ENCODE measurements at regions not wholly inside any gene's neighbourhood (a gene's known extent, or its start where the extent isn't known, plus 50 kb on each side); places are given as distances from the start of the nearest gene placed in this dataset.
"Not testable (repeated sequence)": the region's sequence is repeated elsewhere in the genome, so short reads cannot be mapped to it uniquely, and the experiment has no call there.

DNA sequence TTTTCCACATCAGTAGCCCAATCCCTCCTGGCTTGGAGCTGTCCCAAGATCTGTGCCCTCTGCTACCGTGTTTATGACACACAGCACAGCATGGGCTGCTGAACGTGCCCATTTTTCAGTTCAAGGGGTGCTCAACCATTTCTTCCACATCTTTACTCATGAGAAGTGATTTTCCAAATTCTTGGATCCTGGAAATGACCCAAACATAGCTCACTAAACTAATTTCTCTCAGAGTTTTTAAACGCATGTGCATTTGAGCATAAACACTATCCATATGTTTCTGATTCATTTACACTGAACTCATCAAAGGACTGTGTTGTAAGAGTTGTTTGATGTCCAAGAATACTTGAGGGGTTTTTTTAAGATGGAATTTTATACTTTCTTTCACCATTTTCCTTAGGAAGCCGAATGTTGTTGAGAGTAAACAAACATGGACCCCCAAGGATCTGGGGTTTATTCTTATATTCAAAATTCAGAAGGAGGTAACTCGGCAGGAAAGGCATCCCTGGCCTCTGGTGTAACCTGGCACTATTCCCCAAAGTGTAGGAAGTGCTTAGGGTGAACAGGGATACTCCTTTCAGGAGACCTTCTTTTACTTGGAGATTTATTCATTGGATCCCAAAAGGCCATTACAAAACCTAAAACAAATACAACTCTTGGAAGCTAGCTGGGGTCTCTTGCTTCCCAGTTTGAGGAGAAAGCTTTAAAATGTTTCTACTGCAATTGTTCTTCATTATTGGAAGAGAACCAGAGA lies 215.0 kb downstream of the BMP4 start:
- DNase-seq, result no peak

DNA sequence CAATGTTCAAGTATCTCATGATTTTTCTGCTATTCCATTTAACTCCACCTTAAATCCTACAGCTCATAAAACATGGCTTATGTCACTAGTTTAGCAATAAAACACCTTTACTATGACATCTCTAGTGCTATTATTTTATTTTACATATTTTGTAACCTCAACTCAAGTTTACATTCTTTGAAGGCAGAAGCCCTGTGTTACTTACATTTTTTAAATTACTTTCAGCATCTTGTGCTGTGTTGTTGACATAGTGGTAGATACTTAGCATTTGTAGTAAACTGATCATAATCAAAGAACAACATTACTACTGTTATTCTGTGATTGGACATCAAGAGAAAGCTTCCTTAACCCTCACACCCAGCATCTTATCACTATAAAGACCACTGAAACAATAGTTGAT lies 216.1 kb downstream of the BMP4 start:
- DNase-seq, result no peak

DNA sequence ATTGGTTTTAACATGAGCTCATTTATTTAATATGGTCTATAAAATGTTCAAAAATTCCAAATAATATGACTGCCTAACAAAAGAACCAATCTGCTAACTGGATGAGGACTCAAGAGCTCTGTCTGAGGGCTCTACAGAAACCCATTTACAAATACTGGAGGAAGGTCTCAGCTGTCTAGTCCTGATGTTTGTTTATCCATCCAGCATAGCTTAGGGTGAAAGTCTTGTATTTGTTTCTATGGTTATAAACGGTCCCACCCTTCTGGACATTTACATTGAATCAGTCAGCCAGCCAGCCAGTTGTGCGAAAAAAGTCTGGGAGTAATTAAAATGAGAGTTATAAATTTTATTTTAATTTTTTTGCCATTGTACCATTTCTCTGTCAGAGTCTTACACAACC lies 220.7 kb downstream of the BMP4 start:
- no peak for DNase-seq

DNA sequence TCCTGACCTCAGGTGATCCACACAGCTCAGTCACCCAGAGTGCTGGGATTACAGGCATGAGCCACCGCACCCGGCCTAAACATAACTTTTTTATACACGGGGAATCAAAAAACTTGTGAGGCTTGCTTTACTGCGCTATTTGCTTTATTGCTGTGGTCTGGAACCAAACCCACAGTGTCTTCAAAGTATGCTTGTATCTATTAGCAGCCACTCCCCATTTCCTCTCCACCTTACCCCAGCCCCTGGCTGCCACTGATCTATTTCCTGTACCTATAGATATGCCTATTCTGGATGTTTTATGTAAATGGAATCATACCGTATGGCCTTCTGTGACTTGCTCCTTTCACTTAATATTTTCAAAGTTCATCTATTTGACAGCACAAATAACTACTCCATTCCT lies 233.4 kb downstream of the BMP4 start:
- DNase-seq, result no peak

DNA sequence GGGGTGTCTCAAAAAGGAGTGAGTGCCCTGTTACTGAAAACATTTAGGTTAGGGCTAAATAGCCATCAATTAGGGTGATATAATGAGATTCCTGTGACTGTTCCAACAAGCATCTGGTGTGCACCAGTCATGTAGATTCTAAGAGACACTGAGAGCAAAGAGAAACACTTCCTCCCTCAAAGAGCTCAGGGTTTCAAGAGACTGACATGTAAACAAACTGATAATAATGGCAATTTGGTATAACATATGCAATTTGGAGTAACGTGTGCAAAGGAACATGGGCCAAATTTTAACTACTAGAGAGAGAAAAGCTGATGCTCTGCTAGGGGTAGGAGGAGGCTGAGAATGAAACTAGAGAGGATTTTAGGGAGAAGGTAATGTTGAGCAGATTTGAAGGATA lies 237.1 kb downstream of the BMP4 start:
- DNase-seq, result no peak

DNA sequence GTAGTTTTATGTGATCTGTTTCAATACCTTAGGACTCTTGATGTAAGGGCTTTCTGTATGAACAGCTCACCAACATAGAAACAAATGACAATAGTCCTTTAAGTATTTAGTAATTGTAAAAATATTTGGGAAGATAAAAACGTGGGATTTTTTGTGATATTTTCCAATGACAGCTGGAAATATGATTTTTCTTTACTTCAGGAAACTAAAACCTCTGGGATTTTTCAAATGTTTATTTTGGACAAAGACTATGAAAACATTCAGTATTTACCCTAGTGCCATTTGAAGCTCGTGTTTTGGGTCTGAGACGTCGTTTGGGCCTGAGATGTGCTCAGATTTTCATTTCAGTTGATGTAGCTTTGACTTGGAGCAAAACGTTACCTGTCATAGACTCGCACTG lies 240.0 kb downstream of the BMP4 start:
- DNase-seq, result no peak

DNA sequence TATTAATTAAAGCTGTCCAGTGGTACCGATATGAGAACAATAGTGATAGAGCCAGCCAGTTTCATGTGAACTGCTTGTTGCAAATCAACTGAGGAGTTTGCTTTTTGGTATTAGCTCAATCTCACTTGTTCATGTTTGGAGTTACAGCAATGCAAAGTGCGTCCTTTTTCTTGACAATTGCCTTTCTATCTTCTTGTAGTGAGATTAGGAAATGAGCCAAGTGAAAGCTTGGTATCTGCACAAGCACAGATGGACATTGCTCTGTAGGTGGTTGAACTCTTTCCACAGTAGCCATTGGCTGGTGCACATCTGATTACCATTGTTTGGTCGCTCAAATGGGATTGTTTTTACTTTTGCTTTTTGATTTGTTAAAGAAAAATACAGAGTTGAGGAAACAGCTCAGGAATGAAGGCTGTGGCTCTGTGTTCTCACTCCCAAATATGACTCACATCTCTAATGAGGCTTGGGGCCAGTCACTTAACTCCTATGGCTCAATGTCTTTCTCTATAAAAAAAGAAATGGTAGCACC lies 241.4 kb downstream of the BMP4 start:
- no peak for DNase-seq

DNA sequence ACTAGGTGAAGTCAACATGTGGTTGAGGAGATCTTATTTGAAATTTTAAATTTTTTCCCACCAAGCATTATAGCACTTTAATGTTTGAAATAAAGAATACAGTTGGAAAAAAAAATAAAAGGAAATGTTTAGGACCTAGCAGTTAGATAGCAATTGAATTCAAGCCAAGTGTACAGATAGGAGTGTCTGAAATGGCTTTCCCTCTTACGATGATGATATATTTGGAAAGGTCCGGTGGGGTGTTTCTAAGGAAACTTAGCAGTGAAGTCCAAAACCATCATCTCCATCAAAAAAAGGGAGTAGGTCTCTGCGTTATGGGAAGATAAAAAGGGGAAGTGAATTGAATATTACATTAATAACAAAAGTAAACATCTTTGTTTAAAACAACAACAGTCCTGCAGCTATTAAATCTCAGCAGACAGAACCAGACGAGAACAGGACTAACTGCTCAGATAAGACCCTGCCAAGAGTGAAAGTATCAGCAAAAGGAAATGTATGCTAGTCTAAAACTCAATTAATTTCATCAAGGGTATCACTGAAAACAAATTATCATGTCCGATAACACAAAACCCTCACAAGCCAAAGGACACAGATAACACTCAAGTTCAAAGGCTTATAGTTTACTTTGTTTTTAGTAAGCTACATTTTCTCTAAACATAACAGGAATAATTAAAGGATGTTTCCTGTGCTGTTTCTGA lies 242.0 kb downstream of the BMP4 start:
- no peak for DNase-seq

DNA sequence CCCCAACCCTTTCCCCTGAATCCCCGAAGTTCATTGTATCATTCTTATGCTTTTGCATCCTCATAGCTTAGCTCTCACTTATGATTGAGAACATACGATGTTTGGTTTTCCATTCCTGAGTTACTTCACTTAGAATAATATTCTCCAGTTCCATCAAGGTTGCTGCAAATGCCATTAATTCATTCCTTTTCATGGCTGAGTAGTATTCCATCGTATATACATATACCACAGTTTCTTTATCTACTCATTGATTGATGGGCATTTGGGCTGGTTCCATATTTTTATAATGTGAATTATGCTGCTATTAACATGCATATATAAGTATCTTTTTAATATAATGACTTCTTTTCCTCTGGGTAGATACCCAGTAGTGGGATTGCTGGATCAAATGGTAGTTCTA lies 243.7 kb downstream of the BMP4 start:
- not testable (repeated sequence) for DNase-seq

DNA sequence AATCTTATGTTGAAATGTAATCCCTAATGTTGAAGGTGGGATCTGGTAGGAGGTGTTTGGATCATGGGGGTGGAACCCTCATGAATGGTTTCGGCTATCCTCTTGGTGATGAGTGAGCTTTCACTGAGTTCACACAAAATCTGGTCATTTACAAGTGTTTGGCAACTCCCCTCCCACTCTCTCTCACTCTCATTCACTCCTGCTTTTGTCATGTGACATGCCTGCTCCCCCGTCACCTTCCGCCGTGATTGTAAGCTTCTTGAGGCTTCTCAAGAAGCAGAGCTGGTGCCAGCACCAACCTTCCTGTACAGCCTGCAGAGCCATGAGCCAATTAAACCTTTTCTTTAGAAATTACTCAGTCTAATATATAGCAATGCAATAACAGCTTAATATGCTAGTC lies 245.4 kb downstream of the BMP4 start:
- DNase-seq, result no peak

DNA sequence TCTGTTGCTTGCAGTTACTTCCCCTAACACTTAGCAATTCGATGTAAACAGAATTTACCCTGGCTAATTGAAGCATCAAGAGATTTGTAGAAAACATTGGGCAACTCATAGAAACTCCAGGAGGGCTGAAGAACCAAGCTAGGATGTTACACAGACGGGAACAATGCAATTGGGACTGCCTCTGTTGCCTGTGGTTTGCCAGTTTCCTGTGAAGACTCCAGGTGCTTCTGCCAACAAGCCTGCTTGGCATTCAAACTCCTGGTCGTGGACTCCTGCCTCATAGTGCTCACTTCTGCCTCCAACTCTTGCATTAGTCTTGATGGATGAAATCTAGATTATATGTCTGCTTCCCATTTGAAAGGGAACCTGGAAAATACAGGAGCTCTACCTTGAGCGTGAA lies 246.0 kb downstream of the BMP4 start:
- no peak for DNase-seq

DNA sequence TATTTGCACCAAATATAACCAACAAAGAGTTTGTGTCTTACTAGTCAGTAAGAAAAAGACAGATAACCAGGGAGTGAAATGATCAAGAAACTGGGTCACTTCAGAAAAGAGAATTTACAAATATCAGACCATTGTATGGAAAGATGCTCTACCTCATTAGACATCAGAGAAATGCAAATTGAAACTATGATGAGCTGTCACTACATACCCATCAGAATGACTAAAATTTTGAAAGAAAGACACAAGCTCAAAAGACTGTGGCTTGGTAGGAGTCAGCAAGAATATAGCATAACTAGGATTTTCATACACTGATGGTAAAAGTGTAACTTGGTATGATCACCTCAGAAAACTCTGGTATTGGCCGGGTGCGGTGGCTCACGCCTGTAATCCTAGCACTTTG lies 247.2 kb downstream of the BMP4 start:
- DNase-seq, result no peak

DNA sequence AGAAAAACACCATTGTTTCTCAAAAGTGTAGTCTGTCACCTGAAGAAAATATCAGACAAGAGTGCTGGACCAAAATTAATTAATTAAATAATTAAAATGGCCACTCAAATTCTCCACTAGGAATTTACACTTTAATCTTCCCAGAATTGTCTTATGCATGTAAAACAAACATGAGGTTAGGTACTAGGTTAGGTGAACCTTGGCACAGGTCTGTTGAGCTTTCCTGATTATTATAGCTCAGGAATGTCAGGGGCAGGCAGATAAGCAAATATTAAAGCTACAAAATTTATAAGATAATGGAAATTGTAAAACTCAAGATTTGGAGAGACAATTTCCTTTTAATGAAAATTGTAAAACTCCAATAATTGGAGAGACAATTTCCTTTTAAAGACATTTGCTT lies 253.2 kb downstream of the BMP4 start:
- DNase-seq, result no peak

DNA sequence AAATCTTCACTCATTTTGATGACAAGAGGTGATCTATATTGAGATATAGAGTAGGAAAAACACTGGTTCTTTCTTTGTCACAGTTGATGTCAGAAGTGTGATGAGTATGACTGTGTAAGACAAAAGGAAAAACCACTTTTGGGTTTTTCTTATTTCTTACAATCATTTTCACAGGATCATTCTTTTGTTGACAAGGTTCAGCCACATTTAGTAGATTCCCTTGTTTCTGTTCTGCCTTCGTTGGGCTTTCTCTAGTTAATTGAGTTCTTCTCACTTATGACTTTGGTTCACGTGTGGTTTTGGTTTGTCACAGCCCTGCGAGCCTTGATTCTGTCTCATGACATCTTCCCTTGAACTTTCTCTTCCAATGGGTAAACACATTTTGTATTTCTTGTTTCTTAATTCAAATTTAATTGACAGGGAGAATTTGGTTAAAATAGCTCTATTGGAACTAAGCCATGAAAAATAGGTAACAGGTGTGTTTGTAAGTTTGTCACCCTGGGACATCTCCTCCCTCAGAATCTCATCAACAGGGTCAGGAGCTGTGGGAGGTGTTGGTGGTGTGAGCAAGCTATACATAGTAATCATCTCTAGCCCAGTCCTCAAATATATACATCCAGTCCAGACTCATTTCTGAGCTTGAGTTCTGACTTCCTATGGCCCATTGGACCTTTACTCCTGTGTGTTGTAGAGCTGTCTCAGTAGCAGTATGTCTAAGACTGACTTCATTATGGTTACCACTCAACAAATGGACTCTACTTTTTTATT lies 255.3 kb downstream of the BMP4 start:
- DNase-seq, result no peak

DNA sequence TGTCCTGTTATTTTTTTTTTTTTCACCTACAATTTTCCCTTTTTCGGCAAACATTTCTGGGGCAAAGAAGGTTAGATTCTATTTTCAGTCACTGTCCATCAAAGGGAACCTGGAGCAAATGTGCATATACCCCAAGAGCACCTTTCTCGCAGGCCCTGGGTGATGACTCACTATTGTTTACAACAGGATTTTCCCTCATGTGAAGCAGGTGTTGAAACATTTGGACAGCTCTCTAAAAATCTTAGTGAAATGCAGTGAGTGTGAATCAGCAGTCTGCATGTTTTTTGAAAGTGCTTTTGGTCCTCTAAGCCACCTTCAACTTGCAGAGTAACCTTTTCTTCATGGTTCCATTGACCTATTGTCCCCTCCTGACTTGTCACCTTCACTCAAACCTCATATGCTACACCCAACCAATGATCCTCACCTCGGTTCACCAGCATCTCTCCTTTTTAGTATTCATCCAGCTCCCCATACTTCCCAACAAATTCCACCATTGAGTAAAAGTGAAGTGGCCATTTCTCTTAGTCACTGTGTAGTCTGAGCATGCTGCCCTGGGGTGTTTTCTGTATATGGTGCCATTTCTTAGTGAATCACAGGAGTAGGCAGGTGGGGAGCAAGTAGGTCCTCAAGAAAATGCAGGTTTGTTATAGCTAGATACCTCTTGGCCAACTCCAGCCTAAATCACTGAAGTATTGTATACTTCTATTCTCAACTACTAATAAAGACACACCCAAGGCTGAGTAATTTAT lies 260.2 kb downstream of the BMP4 start:
- DNase-seq, result no peak

DNA sequence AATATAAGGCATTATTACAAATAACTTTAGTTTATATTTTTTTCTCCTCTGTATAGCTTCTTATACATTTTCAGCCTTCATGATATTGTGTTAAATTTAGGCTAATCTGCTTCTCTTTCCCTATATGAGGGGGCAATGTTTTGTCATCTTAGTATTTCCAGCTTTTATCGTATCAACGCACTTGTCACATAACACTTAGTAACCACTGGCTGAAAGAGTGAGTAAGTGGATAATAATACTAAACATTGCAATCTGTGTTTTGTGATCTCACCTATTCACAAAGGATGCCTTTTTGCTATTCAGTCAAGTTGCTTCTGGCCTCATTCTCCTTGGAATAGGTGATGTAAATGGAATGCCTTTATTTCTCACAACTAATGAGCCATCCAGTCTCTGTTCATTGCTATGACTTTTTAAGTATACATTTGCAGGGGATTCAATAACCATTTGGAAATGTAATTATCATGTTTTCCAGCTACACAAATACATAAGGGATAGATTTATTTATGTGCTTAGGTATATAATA lies 260.9 kb downstream of the BMP4 start:
- no peak for DNase-seq

DNA sequence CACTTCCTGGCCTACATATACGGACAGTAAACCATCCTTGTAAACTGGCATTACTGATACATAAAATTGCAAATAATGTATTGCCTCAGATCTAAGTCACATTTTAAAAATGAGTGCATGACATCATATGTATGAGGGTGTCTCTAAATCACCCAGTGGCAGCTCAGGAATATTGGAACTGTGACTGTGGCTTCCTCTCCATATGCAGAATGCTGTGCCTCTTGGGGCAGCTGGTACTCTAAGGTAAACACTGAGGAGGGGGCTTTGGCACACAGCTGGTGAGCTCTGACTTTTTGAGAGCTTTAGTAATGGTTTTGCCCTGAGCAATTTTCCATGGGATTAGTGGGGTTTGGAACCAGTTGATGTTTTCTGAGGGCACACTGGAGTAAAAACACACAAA lies 263.7 kb downstream of the BMP4 start:
- DNase-seq, result no peak

DNA sequence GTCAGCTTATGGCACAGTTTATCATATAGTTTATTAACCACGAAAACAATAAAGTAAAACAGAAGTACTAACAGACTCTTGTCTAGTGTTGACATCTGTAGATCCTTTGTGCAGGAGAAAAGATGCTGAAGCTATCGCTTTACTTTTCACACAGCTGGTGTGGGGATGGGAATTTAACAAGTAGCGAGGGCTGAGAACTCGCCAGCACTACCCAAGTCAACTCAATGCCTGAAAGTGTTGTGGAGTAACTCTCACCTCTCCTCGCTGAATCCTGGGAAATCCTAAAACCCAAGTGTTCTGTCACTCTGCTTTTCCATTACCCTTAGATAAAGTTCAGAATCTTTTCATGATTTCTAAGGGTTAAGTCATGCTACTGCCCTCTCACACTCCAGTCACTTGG lies 264.2 kb downstream of the BMP4 start:
- DNase-seq, result no peak

DNA sequence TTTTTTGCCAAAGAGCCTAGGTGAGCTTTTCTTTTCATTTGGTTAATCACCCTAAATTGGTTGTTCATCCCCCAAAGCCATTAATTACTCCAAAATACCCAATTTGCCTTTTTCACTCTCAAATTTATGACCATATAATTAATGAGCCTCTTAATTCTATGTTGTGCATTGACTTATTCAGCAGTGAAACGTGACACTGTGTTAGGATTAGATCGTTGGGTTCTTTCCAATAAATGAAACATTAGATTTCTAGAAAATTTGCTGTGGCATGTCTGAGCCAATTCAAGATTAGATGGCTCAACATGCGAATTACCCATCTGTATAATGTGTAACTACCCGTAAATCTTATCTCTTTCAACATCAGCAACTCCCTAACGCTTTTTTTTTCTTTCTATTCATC lies 273.4 kb downstream of the BMP4 start:
- DNase-seq, result no peak

DNA sequence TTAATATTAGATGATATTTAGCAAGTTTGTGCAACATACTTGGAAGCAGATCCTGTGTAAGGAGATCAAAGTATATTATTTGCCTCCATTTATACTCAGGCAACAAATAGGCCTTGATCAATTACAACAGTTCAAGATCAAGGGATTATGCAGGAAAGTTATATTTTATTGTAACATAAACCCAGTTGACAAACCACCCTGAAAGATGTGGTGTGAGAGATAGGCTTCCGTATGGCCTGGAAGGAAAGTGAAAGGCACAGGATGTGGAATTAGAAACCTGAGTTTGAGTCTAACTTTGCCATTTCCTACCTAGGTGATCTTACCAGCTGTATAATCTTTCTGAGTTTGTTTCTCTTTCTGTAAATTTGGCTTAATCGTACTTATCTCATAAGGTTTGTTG lies 284.1 kb downstream of the BMP4 start:
- DNase-seq, result no peak

DNA sequence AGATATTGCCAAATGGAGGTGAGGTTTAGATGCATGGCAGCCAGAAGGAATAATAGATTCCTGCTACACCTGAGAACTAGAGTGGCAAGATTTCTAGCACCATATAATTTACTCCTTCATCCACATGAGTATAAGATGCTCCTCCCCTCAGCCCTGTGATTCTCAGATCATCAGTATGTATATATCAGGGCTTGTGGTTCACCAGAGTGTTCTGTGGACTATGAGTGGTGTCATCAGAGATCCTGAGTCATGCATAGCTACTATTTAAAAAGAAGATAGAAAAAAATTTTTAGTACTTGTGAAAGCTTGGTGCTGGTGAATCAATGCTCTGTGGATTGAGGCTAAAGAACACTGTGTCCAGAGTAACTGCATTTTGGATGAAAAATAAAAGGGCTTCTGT lies 285.9 kb downstream of the BMP4 start:
- no peak for DNase-seq

DNA sequence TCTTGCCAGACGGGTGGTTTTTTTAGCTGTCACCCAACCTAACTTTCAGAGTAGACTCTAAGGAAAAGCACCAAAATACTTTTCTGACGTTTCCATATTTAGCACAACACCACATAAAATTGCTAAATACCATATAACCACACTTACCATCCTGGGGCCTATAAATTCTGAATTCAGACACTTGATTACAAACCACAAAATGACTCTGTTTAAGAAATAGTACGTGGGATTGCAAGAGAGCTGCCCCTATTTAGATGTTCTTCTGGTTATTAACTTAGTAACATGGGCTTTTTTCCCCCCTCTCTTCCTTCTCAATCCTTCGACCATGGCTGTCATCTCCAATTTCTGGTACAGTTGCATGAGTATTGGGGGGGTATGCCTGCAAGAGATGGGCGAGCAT lies 287.7 kb downstream of the BMP4 start:
- DNase-seq, result no peak

DNA sequence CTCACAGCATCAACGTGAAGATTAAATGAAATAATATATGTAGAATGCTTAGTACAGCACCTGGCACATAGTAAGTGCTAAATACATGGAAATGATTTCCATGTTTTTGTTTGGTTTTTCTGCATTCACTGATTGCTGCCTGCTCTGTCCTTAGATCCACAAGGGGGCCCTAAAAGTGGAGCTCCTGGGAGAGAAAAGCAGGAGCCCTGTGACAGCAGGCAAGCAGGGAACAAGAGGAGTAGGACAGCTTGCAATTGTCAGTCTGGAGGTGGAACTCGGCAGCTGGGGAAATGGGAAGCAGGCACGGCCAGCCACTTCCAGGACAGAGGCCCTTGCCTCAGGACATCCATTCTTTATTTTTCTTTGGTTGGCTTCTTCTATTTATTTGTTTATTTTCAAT lies 292.9 kb downstream of the BMP4 start:
- DNase-seq, result no peak
